ENCODE measurements at regions not wholly inside any gene's neighbourhood (a gene's known extent, or its start where the extent isn't known, plus 50 kb on each side); places are given as distances from the start of the nearest gene placed in this dataset.

DNA sequence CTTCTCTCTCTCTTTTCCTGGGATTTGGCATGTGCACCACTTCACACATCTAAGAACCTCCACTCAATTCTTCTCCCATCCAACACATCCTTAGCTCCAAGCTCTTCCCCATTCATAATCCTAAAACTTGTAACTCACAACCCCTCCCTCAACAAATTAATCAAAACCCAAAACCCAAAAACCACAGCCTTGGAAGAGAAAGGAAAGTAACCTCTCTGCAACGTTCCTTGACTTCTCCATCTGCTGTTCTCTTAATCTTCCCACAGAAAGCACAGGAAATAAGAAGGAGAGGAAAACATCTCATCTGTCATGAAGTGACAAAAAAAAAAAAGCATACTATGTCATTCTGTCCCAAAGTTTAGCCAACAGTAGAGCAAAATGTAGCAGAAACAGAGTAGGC is 66.2 kb downstream of the DRD1 start:
- DNase-seq (ENCODE audit: low spot score) (no peak), ATAC-seq (no peak)
- Mint-ChIP-seq H3K27me3 (ENCODE audit: low read depth) (no peaks in the 10 kb centered on the region), H3K9me3 (peaks cover 10% of the 10 kb centered on the region; the same call in 1 of the 2 replicates), H3K27ac (no peak overlapping the region), H3K4me3 (no peak overlapping the region), H3K4me1 (peaks cover 4% of the 10 kb centered on the region), H3K36me3 (no peaks in the 10 kb centered on the region)
- TF ChIP-seq IRF2 (CRISPR knock-in tag; IDR thresholded peaks at IDR 0.05; ENCODE audit: borderline replicate concordance, low read depth) (no peak), NFE2L1 (CRISPR knock-in tag; IDR thresholded peaks at IDR 0.05) (no peak), SMAD4 (CRISPR knock-in tag; IDR thresholded peaks at IDR 0.05) (no peak), ZNF423 (CRISPR knock-in tag; IDR thresholded peaks at IDR 0.05) (no peak), RELA (CRISPR knock-in tag; IDR thresholded peaks at IDR 0.05; ENCODE audit: borderline replicate concordance) (no peak), SMAD3 (CRISPR knock-in tag; IDR thresholded peaks at IDR 0.05; ENCODE audit: borderline replicate concordance) (no peak), NR2C2 (CRISPR knock-in tag; IDR thresholded peaks at IDR 0.05) (no peak), ZNF671 (CRISPR knock-in tag; IDR thresholded peaks at IDR 0.05) (no peak), ZNF416 (CRISPR knock-in tag; IDR thresholded peaks at IDR 0.05) (no peak), PRRX2 (CRISPR knock-in tag; IDR thresholded peaks at IDR 0.05) (no peak)
- TF ChIP-seq, protein P1, sequence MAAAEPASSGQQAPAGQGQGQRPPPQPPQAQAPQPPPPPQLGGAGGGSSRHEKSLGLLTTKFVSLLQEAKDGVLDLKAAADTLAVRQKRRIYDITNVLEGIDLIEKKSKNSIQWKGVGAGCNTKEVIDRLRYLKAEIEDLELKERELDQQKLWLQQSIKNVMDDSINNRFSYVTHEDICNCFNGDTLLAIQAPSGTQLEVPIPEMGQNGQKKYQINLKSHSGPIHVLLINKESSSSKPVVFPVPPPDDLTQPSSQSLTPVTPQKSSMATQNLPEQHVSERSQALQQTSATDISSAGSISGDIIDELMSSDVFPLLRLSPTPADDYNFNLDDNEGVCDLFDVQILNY (CRISPR knock-in tag; IDR thresholded peaks at IDR 0.05): no peak
- TF ChIP-seq, protein P2, sequence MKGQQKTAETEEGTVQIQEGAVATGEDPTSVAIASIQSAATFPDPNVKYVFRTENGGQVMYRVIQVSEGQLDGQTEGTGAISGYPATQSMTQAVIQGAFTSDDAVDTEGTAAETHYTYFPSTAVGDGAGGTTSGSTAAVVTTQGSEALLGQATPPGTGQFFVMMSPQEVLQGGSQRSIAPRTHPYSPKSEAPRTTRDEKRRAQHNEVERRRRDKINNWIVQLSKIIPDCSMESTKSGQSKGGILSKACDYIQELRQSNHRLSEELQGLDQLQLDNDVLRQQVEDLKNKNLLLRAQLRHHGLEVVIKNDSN (CRISPR knock-in tag; IDR thresholded peaks at IDR 0.05): no peak
- TF ChIP-seq, protein P3, sequence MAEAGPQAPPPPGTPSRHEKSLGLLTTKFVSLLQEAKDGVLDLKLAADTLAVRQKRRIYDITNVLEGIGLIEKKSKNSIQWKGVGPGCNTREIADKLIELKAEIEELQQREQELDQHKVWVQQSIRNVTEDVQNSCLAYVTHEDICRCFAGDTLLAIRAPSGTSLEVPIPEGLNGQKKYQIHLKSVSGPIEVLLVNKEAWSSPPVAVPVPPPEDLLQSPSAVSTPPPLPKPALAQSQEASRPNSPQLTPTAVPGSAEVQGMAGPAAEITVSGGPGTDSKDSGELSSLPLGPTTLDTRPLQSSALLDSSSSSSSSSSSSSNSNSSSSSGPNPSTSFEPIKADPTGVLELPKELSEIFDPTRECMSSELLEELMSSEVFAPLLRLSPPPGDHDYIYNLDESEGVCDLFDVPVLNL (CRISPR knock-in tag; IDR thresholded peaks at IDR 0.05; ENCODE audit: borderline replicate concordance, low read depth): no peak
- TF ChIP-seq, protein P4, sequence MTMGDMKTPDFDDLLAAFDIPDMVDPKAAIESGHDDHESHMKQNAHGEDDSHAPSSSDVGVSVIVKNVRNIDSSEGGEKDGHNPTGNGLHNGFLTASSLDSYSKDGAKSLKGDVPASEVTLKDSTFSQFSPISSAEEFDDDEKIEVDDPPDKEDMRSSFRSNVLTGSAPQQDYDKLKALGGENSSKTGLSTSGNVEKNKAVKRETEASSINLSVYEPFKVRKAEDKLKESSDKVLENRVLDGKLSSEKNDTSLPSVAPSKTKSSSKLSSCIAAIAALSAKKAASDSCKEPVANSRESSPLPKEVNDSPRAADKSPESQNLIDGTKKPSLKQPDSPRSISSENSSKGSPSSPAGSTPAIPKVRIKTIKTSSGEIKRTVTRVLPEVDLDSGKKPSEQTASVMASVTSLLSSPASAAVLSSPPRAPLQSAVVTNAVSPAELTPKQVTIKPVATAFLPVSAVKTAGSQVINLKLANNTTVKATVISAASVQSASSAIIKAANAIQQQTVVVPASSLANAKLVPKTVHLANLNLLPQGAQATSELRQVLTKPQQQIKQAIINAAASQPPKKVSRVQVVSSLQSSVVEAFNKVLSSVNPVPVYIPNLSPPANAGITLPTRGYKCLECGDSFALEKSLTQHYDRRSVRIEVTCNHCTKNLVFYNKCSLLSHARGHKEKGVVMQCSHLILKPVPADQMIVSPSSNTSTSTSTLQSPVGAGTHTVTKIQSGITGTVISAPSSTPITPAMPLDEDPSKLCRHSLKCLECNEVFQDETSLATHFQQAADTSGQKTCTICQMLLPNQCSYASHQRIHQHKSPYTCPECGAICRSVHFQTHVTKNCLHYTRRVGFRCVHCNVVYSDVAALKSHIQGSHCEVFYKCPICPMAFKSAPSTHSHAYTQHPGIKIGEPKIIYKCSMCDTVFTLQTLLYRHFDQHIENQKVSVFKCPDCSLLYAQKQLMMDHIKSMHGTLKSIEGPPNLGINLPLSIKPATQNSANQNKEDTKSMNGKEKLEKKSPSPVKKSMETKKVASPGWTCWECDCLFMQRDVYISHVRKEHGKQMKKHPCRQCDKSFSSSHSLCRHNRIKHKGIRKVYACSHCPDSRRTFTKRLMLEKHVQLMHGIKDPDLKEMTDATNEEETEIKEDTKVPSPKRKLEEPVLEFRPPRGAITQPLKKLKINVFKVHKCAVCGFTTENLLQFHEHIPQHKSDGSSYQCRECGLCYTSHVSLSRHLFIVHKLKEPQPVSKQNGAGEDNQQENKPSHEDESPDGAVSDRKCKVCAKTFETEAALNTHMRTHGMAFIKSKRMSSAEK (CRISPR knock-in tag; IDR thresholded peaks at IDR 0.05; ENCODE audit: borderline replicate concordance): no peak
- TF ChIP-seq, protein P5, sequence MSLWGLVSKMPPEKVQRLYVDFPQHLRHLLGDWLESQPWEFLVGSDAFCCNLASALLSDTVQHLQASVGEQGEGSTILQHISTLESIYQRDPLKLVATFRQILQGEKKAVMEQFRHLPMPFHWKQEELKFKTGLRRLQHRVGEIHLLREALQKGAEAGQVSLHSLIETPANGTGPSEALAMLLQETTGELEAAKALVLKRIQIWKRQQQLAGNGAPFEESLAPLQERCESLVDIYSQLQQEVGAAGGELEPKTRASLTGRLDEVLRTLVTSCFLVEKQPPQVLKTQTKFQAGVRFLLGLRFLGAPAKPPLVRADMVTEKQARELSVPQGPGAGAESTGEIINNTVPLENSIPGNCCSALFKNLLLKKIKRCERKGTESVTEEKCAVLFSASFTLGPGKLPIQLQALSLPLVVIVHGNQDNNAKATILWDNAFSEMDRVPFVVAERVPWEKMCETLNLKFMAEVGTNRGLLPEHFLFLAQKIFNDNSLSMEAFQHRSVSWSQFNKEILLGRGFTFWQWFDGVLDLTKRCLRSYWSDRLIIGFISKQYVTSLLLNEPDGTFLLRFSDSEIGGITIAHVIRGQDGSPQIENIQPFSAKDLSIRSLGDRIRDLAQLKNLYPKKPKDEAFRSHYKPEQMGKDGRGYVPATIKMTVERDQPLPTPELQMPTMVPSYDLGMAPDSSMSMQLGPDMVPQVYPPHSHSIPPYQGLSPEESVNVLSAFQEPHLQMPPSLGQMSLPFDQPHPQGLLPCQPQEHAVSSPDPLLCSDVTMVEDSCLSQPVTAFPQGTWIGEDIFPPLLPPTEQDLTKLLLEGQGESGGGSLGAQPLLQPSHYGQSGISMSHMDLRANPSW (CRISPR knock-in tag; conservative IDR thresholded peaks at IDR 0.05; ENCODE audit: low read depth): no peak
- TF ChIP-seq, protein P6, sequence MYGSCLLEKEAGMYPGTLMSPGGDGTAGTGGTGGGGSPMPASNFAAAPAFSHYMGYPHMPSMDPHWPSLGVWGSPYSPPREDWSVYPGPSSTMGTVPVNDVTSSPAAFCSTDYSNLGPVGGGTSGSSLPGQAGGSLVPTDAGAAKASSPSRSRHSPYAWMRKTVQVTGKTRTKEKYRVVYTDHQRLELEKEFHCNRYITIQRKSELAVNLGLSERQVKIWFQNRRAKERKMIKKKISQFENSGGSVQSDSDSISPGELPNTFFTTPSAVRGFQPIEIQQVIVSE (CRISPR knock-in tag; IDR thresholded peaks at IDR 0.05; ENCODE audit: borderline replicate concordance): no peak
- TF ChIP-seq, protein P7, sequence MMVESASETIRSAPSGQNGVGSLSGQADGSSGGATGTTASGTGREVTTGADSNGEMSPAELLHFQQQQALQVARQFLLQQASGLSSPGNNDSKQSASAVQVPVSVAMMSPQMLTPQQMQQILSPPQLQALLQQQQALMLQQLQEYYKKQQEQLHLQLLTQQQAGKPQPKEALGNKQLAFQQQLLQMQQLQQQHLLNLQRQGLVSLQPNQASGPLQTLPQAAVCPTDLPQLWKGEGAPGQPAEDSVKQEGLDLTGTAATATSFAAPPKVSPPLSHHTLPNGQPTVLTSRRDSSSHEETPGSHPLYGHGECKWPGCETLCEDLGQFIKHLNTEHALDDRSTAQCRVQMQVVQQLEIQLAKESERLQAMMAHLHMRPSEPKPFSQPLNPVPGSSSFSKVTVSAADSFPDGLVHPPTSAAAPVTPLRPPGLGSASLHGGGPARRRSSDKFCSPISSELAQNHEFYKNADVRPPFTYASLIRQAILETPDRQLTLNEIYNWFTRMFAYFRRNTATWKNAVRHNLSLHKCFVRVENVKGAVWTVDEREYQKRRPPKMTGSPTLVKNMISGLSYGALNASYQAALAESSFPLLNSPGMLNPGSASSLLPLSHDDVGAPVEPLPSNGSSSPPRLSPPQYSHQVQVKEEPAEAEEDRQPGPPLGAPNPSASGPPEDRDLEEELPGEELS (CRISPR knock-in tag; IDR thresholded peaks at IDR 0.05): no peak
- TF ChIP-seq, protein P8, sequence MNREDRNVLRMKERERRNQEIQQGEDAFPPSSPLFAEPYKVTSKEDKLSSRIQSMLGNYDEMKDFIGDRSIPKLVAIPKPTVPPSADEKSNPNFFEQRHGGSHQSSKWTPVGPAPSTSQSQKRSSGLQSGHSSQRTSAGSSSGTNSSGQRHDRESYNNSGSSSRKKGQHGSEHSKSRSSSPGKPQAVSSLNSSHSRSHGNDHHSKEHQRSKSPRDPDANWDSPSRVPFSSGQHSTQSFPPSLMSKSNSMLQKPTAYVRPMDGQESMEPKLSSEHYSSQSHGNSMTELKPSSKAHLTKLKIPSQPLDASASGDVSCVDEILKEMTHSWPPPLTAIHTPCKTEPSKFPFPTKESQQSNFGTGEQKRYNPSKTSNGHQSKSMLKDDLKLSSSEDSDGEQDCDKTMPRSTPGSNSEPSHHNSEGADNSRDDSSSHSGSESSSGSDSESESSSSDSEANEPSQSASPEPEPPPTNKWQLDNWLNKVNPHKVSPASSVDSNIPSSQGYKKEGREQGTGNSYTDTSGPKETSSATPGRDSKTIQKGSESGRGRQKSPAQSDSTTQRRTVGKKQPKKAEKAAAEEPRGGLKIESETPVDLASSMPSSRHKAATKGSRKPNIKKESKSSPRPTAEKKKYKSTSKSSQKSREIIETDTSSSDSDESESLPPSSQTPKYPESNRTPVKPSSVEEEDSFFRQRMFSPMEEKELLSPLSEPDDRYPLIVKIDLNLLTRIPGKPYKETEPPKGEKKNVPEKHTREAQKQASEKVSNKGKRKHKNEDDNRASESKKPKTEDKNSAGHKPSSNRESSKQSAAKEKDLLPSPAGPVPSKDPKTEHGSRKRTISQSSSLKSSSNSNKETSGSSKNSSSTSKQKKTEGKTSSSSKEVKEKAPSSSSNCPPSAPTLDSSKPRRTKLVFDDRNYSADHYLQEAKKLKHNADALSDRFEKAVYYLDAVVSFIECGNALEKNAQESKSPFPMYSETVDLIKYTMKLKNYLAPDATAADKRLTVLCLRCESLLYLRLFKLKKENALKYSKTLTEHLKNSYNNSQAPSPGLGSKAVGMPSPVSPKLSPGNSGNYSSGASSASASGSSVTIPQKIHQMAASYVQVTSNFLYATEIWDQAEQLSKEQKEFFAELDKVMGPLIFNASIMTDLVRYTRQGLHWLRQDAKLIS (CRISPR knock-in tag; IDR thresholded peaks at IDR 0.05; ENCODE audit: borderline replicate concordance): no peak
- CTCF ChIA-PET: interaction anchor here (0.6 to 1.6 kb wide), 2 partner anchors 87 to 969 kb away, joined by 3 to 4 read pairs; no protein-coding TSS in a partner anchor
- POLR2A ChIA-PET: no interaction called here

Data from WTC11 (cell line).